Mucosa of gallbladder (tissue), 1 donor: ENCODE measurements at regions not wholly inside any gene's neighbourhood (a gene's known extent, or its start where the extent isn't known, plus 50 kb on each side); places are given as distances from the start of the nearest gene placed in this dataset.
"Not testable (repeated sequence)": the region's sequence is repeated elsewhere in the genome, so short reads cannot be mapped to it uniquely, and the experiment has no call there.

ENCODE experiments used
- DNase-seq: peaks from one replicate; pipeline ENCODE4 v3.0.0-alpha.2; 2020; ENCODE audit warnings: low spot score
- donor health status: DM: no; HTN: no; CAD: no.

DNA sequence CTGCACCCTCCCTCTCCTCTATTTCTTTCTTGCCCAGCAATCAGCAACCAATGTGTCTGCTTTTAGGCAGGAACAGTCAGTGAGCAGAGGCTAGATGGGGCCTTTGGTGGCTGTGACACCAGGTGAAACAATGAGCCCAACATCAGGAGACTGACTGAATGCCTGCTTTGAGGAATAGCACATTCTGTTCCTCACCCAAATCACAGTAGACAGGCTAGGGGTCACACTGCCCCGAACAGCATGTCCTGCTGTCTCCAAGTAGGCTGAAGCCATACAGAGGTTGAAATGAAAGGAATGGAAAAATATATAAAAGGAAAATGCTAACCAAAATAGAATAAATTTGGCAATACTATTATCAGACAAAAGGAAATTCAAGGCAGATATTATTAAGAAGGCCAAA, 122.5 kb upstream of the GDNF start:
- DNase-seq = no peak

DNA sequence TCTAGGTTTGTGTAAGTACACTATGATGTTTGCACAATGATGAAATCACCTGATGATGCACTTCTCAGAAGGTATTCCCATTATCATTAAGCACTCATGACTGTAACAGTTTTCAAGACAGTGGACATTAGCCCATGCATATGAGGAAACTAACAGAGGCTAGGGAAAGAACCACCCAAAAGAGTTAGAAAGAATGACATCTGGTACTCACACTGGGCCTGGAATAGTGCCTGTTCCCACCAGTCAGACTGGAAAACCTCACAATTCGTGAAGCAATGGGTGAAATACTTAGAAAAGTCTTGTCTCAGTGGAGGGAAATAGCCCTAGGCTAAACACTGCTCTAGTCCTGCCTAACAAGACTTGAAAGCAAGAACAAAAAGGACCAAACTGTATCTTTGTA, 117.4 kb upstream of the GDNF start:
- DNase-seq = no peak

DNA sequence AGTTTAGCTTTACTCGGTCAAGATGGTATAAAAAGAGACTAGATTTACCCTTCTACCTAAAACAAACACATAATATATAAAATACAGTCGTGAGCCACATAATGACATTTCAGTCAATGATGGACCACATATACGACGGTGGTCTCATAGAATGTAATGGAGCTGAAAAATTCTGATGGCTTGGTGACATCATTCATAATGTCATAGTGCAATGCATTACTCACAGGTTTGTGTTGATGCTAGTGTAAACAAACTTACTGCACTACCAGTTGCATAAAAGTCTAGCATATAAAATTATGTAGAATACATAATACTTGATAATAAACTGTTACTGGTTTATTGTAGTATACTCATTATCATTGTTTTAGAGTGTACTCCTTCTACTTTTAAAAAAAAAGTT, 115.9 kb upstream of the GDNF start:
- DNase-seq = no peak

DNA sequence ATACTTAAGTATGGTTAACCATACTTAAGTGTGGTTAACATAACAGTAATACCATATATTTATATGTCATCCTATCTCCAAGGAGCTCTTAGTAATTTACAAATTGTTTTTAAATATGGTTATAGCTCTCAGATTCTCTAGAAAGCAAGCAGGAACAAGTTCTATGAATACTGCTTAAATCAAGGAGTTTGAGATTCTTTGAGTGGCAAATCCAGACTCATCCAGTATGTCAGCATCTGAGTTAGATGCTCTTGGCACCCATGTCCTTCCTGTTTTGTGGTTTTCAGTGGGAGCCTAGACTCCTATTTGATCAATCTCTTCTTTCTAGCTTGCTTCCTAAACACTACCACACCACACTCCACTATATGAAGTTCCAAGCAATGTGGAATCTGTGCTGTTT, 114.7 kb upstream of the GDNF start:
- no peak for DNase-seq

DNA sequence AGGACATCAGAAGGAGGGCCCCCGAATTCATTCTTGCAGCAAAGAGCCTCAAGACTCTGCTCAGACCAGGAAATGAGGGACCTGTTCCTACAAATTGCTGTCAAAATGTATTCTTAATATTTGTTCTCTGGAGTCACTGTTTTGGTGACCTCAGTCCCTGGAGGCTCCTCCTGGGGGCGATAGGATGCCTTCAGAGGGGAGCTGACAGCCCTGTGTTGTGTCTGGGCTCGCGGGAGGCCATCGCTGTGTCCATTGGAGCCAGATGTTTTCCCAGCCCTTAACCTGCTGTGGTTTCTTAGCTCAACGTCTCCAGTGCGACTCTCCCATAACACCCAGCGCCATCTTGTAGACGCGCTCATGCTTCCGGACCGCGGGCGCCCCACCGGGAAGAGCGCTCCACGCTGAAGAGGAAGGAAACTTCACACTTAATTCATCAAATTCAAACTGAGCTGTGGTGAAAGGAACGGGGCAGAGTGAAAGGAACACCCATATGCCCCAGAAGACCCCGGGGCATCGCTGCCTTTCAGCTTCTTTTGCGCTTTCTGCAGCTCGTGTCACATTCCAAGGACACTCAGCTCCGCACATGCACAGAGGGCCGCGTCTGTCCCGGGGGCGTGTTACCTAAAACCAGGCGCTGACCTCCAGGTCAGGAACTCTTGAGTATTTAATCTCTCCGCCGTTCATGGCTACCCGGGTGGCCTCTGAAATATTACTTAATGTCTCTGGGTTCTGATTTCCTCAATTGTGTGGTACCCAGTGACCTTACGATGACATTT, 112.3 kb upstream of the GDNF start:
- no peak for DNase-seq

DNA sequence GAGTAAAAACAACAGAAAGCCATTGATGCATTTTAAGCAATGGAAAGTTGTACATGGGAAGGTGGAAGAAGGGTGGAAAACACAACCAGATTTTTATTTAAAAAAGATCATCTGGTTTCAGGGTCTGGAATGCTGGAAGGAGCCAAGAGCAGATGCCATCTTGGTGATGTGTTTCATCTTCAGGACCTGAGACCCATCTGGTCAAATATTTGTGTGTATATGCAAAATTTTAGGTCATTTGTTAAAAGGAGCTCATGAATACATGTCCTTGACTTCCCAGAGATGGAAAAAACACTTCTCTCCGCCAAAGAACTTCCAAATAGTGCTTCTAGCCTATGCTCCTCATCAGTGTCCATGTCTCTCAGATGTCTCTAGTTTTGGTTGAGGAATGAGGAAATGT, 110.6 kb upstream of the GDNF start:
- no peak for DNase-seq

DNA sequence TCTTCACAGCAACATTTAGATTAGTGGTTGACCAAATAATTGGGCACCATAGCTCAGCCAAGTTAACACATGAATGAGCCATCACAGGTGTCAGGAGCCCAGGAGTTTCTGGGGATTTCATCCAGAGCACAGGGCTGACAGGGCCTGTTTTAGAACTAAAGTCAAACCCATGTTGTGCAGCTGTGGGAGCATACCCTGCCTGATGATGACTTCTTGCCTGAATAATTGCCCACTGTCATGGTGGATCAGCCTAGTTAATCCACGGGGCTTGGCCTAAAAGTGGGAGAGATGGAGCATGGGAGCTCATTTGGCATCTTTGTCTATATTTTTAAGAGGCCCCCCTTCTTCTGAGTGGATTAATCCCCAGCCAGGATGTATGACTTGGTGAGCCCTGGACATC, 105.6 kb upstream of the GDNF start:
- no peak for DNase-seq

DNA sequence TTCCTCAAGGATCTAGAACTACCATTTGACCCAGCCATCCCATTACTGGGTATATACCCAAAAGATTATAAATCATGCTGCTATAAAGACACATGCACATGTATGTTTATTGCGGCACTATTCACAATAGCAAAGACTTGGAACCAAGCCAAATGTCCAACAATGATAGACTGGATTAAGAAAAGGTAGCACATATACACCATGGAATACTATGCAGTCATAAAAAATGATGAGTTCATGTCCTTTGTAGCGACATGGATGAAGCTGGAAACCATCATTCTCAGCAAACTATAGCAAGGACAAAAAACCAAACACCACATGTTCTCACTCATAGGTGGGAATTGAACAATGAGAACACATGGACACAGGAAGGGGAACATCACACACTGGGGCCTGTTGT, 103.3 kb upstream of the GDNF start:
- DNase-seq = not testable (repeated sequence)

DNA sequence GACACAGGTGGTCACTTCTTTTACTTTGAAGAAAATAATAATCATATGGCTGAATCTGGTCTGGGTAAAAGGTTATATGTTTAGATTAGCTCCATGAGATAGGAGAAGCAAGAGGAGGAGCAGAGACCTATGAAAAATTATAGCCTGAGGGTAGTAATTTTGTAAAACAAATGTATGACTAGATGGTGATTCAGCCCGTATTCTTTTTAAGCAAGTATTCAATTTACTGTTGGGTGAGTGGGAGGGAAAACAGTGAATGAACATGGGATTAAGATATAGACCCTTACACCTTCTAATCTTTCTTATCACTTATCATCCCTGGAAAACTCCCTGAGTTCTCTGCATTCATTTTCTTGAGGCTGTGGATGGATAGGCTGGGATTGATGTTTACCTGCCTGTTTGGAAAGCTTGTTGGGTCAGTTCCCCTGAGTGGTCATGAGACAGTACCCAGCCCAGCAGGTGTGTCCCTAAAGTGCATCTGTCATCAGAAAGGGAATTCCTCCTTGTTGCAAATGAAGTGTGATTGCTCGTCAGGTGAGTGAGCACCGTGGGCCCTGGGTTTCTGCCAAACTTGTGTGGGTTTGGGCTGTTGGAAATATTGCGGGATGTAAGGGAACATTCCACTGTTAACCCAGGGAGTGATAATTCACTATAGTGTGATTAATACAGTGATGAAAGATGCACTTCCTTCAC, 101.2 kb upstream of the GDNF start:
- DNase-seq = no peak

DNA sequence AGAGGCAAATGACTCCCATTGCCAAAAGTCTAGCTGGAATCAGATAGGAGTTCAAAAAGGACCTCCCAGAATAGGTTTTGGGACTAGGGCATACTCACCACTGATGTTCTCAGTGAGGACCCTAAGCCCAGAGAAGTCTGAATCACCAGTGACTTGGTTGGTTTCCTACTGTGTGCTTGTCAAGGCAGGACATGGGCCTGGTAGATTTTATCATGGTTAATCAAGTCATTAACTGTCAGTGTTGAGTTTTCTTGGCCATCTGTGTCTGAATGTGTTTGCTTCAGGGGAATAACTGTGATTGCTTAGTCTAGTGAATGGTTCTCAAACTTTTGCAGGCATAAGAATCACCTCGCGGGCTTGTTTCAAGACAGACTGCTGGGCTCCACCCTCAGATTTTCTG, 99.0 kb upstream of the GDNF start:
- DNase-seq = no peak

DNA sequence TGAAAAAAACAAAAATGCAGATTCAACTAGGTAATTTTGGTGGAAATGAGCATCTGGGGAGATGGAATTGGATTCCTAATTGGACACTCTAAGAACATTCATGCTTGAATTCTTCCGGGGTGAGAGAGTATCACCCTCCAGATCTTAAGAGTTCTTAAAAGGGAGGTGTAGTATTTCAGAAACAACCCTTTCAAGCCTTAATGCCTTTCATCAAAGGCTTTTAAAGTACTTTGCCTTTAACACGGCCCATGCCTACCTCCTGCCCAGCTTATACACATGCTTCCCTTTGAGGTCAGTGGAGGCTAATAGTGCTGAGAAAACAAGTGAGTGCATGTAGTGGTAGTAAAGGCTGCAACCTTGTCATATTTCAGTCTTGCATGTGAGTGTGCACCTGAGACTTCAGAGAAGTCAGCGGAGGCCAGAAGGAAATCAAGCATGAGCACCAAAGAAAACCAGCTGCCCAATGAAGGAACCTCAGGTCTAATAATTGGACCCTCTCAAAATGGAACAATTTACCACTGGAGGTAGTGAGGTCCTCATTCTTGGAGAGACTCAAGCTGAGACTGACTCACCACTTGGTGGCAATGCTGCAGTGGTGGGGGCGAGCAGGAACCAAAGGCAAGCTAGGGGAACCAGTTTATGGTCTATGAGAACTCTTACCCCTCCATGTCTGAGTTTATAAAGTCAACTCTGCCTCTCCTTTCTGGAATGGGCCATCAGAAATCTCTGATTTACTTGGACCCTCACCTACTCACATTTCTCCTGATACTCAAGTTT, 98.4 kb upstream of the GDNF start:
- no peak for DNase-seq

DNA sequence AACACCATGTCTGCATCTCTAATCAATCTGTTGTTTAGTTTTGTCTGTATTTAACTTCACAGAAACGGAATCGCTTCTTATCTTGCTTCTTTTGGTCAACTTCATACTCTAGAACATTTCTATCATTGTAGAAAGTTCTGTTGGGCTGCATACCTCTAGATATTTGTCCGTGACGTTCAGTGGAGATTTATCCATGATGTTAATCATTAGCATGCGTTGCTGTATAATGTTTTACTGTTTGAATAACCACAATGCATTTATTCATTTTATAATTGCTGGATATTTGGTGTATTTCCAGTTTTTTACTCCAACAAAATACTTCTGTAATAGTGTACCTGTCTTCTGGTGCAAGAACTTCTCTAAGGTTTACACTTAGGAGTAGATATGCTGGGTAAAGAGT, 96.2 kb upstream of the GDNF start:
- DNase-seq = no peak

DNA sequence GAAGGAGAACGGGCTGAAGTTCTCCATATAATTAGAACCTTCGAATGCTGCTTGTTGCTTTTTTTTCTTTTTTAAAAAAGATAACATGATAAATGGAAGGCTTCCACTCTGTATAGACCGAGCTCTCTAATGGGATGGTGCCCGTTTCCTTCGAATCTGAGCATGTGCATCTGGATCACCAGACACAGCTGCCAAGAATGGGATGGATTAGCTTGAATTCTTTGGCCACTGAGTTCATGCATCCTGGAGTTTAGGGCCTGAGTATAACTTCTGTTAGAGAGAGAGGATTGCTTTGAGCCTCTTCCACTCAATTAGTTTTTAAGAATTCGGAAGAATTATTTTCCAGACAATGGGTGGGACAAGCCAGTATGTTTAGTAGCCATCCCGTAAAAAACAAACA, 93.7 kb upstream of the GDNF start:
- DNase-seq = no peak

DNA sequence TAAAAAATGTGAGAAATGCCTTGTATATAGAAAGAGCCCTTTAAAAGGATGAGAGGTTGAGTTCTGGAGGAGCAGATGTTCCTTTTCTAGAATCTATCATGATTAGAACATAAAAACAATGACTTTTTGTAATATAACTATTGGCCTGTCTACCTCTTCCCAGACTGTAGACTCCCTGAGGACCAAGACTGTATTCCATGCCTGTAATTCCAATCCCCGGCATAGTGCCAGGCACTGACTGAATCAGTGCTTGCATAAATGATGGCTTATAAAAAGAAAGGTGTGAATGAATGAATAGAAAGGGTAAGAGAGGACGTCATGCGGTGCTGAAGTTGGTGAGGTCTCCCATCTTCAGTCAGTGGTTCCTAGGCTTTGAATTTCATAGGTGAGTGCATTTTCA, 92.6 kb upstream of the GDNF start:
- DNase-seq = no peak

DNA sequence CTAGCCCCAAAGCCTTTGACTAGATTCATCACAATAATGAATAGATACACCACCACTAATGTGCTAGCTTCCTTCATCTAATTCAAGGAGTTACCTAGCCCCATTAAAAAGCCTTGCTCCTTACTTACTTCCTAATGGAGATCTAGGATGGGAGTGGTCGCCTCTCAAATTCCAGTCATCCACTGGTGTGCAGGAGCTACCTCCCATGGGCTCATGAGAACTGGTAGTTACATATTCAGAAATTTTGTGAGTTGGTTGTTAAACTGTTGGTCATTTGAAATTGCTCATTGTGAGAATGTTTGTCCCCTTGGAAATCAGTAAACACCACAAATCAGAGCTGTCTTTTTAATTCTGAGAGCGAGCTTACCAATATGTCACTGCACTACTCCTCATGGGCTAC, 91.7 kb upstream of the GDNF start:
- DNase-seq = no peak

DNA sequence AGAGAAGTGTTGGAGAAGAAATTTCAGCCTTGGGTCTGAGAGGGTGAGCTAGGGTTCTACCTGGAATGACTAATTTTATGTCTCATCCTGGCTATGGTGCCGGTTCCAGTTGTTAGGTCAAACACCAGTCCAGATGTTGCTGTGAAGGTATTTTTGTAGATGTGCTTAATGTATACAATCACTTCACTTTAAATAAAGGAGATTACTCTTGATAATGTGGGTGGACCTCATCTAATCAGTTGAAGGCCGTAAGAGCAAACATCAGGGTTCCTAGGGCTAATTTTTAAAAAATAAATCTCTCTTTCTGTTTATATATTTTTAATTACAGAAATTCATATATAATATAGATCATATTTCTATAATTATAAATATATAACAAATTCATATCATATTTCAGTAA, 90.5 kb upstream of the GDNF start:
- DNase-seq = no peak

DNA sequence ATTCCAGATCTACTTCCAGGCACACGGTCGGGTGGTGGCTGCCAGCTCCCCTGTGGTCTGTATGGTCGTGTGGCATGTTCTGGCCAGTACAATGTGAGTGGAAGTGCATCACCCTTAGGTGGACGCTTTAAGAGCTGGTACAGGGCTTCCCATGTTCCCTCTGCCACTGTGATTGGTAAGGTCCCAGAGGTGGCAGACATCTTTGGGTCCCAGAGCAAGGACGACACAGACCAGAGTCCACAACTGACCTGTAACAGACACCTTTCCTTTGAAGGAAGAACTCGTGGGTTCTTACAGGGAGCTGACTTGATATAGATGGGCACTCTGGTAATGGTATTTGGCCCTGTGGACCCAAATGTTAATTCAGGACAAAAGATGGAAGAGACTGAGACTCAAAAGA, 90.0 kb upstream of the GDNF start:
- no peak for DNase-seq

DNA sequence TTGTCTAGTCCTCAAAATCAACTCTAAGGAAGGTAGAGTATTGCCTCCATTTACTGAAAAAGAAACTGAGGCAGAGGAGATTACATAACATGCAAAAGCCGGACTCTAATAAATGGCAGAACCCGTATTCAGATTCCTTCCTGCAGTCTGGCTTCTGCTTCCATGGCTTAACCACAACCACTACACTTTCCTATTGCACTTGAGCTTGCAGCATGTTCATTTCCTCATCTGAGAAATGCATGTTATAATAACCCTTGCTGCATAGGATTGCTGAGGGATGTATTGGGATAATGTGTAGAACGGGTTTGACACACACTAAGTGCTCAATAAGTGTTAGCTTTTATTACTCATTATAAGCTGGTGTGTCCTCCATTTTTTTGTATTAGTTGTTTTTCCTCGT, 87.9 kb upstream of the GDNF start:
- DNase-seq = not testable (repeated sequence)

DNA sequence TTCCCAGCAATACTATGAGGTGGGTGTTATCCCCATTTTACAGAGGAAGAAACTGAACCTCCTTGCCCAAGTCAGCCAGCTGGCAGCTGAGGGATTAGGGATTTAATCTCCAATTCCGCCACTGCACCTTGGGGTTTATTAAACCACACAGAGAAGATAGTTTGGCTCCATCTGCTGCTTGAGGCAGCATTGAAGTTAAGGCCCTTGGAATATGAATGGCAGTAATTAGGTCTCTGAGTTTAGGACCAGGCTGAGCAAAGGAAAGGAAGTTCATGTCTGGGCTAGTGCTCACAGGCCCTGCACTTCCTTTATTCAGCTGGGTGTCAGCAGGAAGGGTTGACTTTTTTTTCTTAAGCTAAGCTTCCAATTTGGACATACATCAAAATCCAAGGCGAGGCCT, 86.9 kb upstream of the GDNF start:
- DNase-seq = no peak

DNA sequence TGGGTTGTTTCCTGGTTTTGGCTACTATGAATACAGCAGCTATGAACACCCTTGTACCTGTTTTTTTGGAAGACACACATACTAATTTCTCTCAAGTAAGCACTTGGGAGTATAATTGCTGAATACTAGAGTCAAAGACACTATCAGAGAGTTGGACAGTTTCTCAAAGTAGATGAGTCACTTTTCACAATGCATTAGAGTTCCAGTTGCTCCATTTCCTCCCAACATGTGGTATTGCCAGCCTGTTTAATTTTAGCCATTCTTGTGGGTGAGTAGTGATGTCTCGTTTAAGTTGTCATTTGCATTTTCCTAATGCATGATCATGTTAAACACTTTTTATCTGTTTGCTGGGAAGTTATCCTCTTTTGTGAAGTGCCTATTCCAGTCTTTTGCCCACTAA, 81.6 kb upstream of the GDNF start:
- no peak for DNase-seq

DNA sequence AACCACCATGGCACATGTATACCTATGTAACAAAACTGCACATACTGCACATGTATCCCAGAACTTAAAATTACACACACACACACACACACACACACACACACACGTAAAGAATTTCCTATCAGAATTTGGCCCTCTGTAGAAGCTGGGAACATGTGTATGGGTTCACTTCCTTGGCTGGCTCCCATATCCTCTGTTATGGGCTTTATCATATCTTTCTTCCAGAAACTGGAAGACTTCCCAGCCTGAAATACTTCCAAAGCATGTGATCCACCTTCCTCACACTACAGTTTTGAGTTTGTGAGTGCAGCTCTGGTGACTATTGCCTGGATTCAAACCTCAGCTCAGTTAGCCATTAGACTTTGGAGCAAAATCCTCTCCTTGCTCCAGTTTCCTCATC, 78.6 kb upstream of the GDNF start:
- peak; percentile 11 for DNase-seq

DNA sequence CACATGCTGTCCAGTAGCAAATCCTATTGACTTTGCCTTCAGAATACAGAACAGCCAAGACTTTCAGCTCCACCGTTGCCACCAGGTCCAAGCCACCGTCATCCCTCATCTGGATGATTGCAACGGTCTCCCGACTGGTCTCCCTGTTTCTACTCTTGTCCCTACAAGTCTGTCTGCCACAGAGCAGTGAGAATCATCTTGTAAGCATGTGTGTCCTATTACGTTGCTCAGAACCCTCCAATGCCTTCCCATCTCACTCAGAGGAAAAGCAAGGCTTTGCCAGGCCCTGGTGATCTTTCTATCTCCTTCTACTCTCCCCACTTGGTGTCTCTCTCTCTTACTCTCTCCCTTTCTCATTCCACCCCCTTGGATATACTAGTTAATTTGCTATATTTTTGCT, 76.7 kb upstream of the GDNF start:
- no peak for DNase-seq

DNA sequence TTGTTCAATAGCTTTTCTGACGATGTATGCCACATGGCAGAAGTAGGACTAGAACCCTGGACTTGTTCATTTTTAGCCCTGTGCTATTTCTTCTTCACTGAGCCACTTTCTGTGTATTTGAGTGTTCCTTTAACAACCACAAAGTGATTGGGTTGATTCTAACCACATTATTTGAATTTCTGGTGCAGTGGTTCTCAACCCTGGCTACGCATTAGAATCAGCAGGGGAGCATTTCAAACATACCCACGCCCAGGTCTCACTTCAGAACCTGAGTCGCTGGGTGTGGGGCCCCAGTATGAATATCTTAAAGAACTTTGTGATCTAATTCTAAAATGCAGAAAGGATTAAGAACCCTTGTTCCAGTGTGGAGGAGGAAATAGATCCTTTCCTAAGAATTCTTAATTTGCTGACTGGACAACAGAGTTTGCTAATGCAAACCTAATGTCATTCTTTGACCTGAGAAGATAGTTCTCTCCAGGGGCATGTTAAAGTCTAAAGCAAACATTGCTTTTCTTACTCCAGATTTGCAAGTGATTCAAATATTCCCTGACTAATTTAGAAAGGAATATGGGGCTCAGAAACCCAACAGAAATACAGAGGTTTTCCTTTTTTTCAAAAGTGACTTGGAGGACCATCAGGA, 75.4 kb upstream of the GDNF start:
- no peak for DNase-seq
